Activated B cell treated with CpG ODN at 0.5 μM for 24 hours (primary cell): ENCODE measurements at regions not wholly inside any gene's neighbourhood (a gene's known extent, or its start where the extent isn't known, plus 50 kb on each side); places are given as distances from the start of the nearest gene placed in this dataset.

Experiments used
- ATAC-seq: fragments of 200-7000 bp; cut with Tn5 transposase; one replicate; pipeline ENCODE4 v1.10.0; 2021; ENCODE audit warnings: low read depth, mild to moderate bottlenecking, moderate library complexity
- CTCF ChIA-PET: fragments of 350-600 bp; sonication (Branson Sonifier 250); formaldehyde crosslinking; loops from one replicate; lab custom pipeline; 2021; ENCODE audit warnings: antibody characterized with exemption; lab: Charles Lee
- POLR2A ChIA-PET: fragments of 350-600 bp; sonication (Branson Sonifier 250); formaldehyde crosslinking; loops from one replicate; lab custom pipeline; 2021; ENCODE audit warnings: antibody characterized with exemption; lab: Charles Lee
- DNase-seq: peaks from one replicate; pipeline ENCODE4 v3.0.0; 2022
- H3K27ac Mint-ChIP-seq: one replicate; pipeline ENCODE4 v1.8.0; 2020; ENCODE audit warnings: mixed read lengths
- H3K27me3 Mint-ChIP-seq: one replicate; pipeline ENCODE4 v1.8.0; 2021; ENCODE audit warnings: mixed read lengths
- H3K36me3 Mint-ChIP-seq: one replicate; pipeline ENCODE4 v1.8.0; 2021; ENCODE audit warnings: low read depth, mixed read lengths
- H3K4me1 Mint-ChIP-seq: one replicate; pipeline ENCODE4 v1.8.0; 2021; ENCODE audit warnings: mixed read lengths
- H3K4me3 Mint-ChIP-seq: one replicate; pipeline ENCODE4 v1.8.0; 2020; ENCODE audit warnings: mild to moderate bottlenecking, mixed read lengths
- H3K9me3 Mint-ChIP-seq: one replicate; pipeline ENCODE4 v1.8.0; 2020; ENCODE audit warnings: mixed read lengths
- intact Hi-C: fragments of 100-400 bp; cut with micrococcal nuclease; formaldehyde crosslinking; loops from one replicate; pipeline ENCODE4 v1.15.1; 2024
- TF ChIP-seq, protein P1 (sequence below): fragments of 200-600 bp; IDR thresholded peaks from one replicate; pipeline ENCODE4 v1.8.0; 2022; ENCODE audit warnings: antibody characterized with exemption, mild to moderate bottlenecking

DNA sequence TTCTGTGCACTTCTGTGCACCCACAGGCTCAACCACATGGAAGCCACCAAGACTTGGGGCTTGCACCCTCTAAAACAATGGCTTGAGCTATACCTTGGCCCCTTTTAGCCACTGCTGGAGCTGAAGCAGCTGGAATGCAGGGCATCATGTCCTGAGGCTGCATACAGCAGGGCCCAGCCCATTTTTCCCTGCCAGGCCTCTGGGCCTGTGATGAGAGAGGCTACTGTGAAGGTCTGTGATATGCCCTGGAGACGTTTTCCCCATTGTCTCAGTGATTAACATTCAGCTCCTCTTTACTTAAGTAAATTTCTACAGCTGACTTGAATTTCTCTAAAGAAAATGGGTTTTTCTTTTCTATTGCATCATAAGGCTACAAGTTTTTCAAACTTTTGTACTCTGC lies 134.0 kb upstream of the EGFLAM start:
- intact Hi-C loops: no loop called here
- ATAC-seq (no peak), DNase-seq (no peak)
- Mint-ChIP-seq H3K27ac (no peak overlapping the region), H3K9me3 (peaks cover 3% of the 10 kb centered on the region), H3K27me3 (peaks cover 2% of the 10 kb centered on the region), H3K4me3 (no peak overlapping the region), H3K4me1 (no peaks in the 10 kb centered on the region), H3K36me3 (no peaks in the 10 kb centered on the region)
- TF ChIP-seq, protein P1, sequence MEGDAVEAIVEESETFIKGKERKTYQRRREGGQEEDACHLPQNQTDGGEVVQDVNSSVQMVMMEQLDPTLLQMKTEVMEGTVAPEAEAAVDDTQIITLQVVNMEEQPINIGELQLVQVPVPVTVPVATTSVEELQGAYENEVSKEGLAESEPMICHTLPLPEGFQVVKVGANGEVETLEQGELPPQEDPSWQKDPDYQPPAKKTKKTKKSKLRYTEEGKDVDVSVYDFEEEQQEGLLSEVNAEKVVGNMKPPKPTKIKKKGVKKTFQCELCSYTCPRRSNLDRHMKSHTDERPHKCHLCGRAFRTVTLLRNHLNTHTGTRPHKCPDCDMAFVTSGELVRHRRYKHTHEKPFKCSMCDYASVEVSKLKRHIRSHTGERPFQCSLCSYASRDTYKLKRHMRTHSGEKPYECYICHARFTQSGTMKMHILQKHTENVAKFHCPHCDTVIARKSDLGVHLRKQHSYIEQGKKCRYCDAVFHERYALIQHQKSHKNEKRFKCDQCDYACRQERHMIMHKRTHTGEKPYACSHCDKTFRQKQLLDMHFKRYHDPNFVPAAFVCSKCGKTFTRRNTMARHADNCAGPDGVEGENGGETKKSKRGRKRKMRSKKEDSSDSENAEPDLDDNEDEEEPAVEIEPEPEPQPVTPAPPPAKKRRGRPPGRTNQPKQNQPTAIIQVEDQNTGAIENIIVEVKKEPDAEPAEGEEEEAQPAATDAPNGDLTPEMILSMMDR: no peak
- POLR2A ChIA-PET: no interaction called here
- CTCF ChIA-PET: no interaction called here

DNA sequence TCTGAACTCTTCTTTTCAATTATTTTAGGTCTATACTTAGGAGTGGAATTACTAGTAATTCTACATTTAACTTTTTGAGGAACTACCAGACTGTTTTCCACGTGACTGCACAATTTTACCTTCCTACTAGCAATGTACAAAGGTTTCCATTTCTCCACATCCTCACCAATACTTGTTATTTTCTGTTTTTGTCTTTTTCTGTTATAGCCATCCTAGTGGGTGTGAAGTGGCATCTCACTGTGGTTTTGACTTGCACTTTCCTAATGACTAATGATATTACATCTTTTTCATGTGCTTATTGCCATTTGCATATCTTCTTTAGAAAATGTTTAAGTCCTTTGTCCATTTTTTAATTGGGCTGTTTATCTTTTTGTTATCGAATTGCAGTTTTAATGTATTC lies 136.9 kb upstream of the EGFLAM start:
- Mint-ChIP-seq H3K36me3 (no peaks in the 10 kb centered on the region), H3K4me1 (no peaks in the 10 kb centered on the region), H3K4me3 (no peak overlapping the region), H3K9me3 (peaks cover 3% of the 10 kb centered on the region), H3K27ac (no peak overlapping the region), H3K27me3 (peaks cover 3% of the 10 kb centered on the region)
- no peak for DNase-seq
- ATAC-seq: no peak
- TF ChIP-seq, protein P1: no peak
- ChIA-PET CTCF (no interaction called here), POLR2A (no interaction called here)
- intact Hi-C loops: no loop called here

DNA sequence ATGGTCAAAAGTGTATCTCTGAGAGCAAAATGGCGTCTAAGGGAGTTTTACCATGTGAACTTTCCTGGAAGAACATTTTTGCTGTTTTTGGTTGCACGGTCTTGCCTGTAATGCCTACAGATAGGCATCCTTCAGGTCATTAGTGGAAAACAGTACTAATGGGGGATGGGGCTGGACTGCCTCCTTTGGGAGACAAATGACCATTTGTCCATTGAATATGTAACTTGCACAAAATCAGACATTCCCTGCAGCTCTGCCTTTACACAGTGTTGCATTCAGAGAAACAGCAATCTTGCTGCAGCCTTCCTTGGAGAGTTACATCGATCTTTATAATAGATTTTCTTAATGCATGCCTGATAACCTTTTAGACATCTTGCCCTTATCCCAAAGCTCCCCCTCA lies 138.5 kb upstream of the EGFLAM start:
- ChIA-PET CTCF (no interaction called here), POLR2A (no interaction called here)
- intact Hi-C loops: no loop called here
- no peak for ATAC-seq
- H3K4me1 Mint-ChIP-seq: no peaks in the 10 kb centered on the region
- DNase-seq: no peak
- no peak overlapping the region for H3K4me3 Mint-ChIP-seq
- peaks cover 3% of the 10 kb centered on the region for H3K27me3 Mint-ChIP-seq
- no peak overlapping the region for H3K27ac Mint-ChIP-seq
- H3K36me3 Mint-ChIP-seq: no peaks in the 10 kb centered on the region
- H3K9me3 Mint-ChIP-seq: peaks cover 3% of the 10 kb centered on the region
- TF ChIP-seq, protein P1: no peak

DNA sequence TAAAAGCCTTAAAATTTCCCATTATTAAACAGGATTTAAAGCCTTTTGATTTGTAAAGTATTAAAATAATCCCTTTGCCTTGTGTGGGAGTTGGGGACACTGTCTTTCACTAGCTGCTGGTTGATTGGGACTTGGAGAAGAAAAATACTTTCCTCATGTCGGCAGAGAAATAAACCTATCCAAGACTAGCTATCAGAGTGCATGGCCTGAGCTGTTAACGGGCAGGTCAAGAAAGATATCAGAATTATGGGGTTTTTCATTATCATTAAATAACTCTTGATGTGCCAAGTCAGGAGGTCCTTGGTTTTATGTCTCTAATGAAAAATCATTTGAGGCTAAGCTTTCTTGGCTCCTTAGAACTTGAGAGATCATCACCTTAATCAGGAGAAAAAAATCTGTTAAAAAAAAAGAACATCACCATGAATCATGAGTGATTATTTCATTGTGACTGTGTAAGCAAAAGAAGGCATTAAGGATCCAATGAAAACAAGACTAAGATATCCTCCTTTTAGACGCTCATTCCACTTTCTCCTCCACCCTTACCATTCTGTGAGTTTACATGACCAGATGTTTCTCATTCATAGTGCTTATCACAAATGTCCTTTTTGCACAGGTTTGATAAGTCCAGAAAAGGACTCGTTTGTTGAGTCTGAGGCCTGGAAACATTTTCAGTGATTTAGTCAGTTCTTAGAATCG lies 140.4 kb upstream of the EGFLAM start:
- DNase-seq: no peak
- no peak for ATAC-seq

DNA sequence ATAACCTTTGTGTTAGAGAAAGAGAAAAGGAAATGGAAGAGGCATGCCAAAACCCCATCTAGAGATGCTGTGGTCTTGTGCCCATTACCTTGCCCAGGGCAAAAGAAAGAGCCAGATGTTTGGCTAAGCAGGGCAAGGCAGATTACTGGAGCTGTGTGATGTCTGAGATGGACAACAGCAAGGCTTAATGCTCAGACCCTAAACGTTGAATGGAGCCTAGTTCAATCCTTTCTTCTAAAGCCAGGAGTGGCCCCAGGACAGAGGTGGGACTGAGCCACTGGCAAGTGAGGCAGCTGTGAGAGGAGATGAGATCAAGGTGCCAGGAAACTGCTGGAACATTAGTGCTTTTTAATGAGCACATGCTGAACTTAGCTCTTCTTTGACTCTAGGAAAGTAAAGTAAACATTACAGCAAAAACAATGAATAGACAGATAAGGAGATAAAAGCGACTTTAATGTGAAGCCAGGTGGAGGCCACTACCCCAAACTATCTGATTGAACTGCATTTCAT lies 143.0 kb upstream of the EGFLAM start:
- ChIA-PET CTCF (no interaction called here), POLR2A (no interaction called here)
- Mint-ChIP-seq H3K36me3 (no peaks in the 10 kb centered on the region), H3K9me3 (no peaks in the 10 kb centered on the region), H3K27me3 (peaks cover 3% of the 10 kb centered on the region), H3K27ac (no peak overlapping the region), H3K4me3 (no peak overlapping the region), H3K4me1 (no peaks in the 10 kb centered on the region)
- intact Hi-C loops: no loop called here
- ATAC-seq: no peak
- TF ChIP-seq, protein P1: no peak
- no peak for DNase-seq

More for the DNA sequence above, 140.4 kb upstream of the EGFLAM start:
- no peak overlapping the region for H3K4me3 Mint-ChIP-seq
- ChIA-PET POLR2A (no interaction called here), CTCF (no interaction called here)
- TF ChIP-seq, protein P1: no peak
- H3K36me3 Mint-ChIP-seq: no peaks in the 10 kb centered on the region
- H3K27ac Mint-ChIP-seq: no peak overlapping the region
- H3K27me3 Mint-ChIP-seq: peaks cover 3% of the 10 kb centered on the region
- peaks cover 3% of the 10 kb centered on the region for H3K9me3 Mint-ChIP-seq
- intact Hi-C loops: no loop called here
- H3K4me1 Mint-ChIP-seq: no peaks in the 10 kb centered on the region
